ENCODE measurements at regions not wholly inside any gene's neighbourhood (a gene's known extent, or its start where the extent isn't known, plus 50 kb on each side); places are given as distances from the start of the nearest gene placed in this dataset.

DNA sequence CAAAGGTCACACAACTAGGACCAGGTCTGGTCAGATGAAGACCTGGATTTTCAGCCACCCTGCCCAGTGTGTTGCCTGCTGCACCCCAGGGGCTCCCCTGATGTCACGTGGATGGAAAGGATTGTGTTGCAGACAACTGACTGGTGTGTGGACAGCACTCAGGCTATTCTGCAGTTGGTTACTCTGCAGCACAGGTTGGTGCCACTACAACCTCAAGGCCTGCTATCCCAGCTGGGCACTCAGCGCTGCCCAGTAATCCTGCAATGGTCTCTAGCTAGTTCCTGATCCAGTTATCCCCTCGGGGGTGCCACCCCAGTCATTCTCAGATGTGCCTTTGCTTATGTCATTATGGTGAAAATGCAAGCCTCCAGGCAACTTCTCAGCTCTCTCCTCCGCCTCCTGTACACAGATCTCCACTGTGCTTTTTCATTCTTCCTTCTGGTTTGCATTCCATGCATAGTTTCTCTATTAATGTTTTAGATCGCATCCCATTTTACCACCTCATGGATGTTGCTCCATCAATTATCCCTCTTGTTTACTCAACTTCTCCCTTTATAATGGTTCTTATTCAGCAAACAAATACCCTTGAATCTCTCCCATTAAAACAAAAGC is 503.2 kb upstream of the CAMK1G start:
- TF ChIP-seq EGR1 (IDR thresholded peaks at IDR 0.05) = no peak
- TF ChIP-seq CEBPB (IDR thresholded peaks at IDR 0.05) = no peak
- TF ChIP-seq TEAD4 (IDR thresholded peaks at IDR 0.05) = no peak
- no peak for TF ChIP-seq CREB1 (IDR thresholded peaks at IDR 0.05; ENCODE audit: low read depth)
- no peak for TF ChIP-seq EP300 (IDR thresholded peaks at IDR 0.05; ENCODE audit: borderline replicate concordance)
- no peak for TF ChIP-seq TCF12 (IDR thresholded peaks at IDR 0.05; ENCODE audit: low read depth)
- TF ChIP-seq, protein P1, sequence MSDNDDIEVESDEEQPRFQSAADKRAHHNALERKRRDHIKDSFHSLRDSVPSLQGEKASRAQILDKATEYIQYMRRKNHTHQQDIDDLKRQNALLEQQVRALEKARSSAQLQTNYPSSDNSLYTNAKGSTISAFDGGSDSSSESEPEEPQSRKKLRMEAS (IDR thresholded peaks at IDR 0.05) = no peak
- no peak for TF ChIP-seq FOXM1 (IDR thresholded peaks at IDR 0.05; ENCODE audit: borderline replicate concordance, low read depth)
- TF ChIP-seq NFIC (IDR thresholded peaks at IDR 0.05) = no peak
- TF ChIP-seq REST (IDR thresholded peaks at IDR 0.05; ENCODE audit: low read depth) = no peak
- no peak for TF ChIP-seq TAF1 (IDR thresholded peaks at IDR 0.05; ENCODE audit: low read depth)
- TF ChIP-seq YY1 (IDR thresholded peaks at IDR 0.05; ENCODE audit: low read depth) = no peak
- TF ChIP-seq RAD21 (IDR thresholded peaks at IDR 0.05; ENCODE audit: low read depth) = no peak

All from Ishikawa (cell line).